ENCODE measurements at regions not wholly inside any gene's neighbourhood (a gene's known extent, or its start where the extent isn't known, plus 50 kb on each side); places are given as distances from the start of the nearest gene placed in this dataset.
"Not testable (repeated sequence)": the region's sequence is repeated elsewhere in the genome, so short reads cannot be mapped to it uniquely, and the experiment has no call there.

GRCh38 chr7:143704813-143705212, 52.7 kb downstream of the CTAGE6 start:
- in situ Hi-C loops (cut with MboI; ENCODE audit: low pct_unique_long_range_greater_than_20kb in 2 of 9, low sequenced_read_pairs in 9 of 9, unreplicated experiment in 9 of 9); H3K4me3 ChIP-seq; H3K27ac ChIP-seq; H3K4me1 ChIP-seq (replicated peaks in 1 of 2); ATAC-seq (replicated peaks in 6 of 8): not testable (repeated sequence)
- no CpG with 5 or more reads among the region's 4 CpGs for WGBS, 10 experiments

GRCh38 chr7:143700759-143701699, 56.5 kb downstream of the CTAGE6 start:
- in situ Hi-C loops (cut with MboI; ENCODE audit: low pct_unique_long_range_greater_than_20kb in 2 of 9, low sequenced_read_pairs in 9 of 9, unreplicated experiment in 9 of 9); H3K4me1 ChIP-seq (replicated peaks in 1 of 2); H3K27ac ChIP-seq; H3K4me3 ChIP-seq: not testable (repeated sequence)
- no CpG with 5 or more reads among the region's 23 CpGs for WGBS, 10 experiments
- ATAC-seq (replicated peaks in 6 of 8) = peak in 7 of 8 experiments; percentile 28 to 52 (median 45)
